ENCODE measurements at regions not wholly inside any gene's neighbourhood (a gene's known extent, or its start where the extent isn't known, plus 50 kb on each side); places are given as distances from the start of the nearest gene placed in this dataset.

DNA sequence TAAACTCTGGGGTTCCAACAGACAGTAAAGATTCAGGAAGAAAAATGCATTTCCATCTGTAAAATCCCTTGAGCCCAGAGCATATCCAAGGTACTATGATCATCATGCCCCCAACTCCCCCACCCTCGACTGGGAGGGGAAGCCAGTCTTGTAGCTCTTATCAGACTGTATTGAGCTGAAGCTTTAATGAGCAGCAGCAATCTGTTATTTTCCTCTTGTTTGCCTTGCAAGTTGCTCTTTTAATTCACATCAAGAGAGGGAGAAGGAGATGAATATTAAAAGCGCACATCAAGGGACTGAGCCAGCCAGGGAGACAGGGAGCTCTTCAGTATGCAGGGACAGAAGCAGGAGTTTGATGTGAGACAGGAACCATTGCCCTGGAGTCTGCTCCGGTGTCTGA is 52.5 kb upstream of the KCNA3 start:
- Histone ChIP-seq H2BK120ac (ENCODE audit: low read depth, low read length, poor library complexity, severe bottlenecking) (no peak overlapping the region), H3K79me2 (ENCODE audit: insufficient read depth, low read length) (no peaks in the 10 kb centered on the region), H3K23ac (ENCODE audit: insufficient read length, low read depth, low read length) (no peak overlapping the region), H3K27ac (ENCODE audit: insufficient read length, low read depth, low read length) (no peak overlapping the region), H3K18ac (ENCODE audit: insufficient read length, low read depth, low read length) (no peak overlapping the region), H3K4me1 (ENCODE audit: insufficient read depth, low read length) (no peaks in the 10 kb centered on the region; the same call in 1 of the 2 replicates), H3T11ph (ENCODE audit: low read length) (no peak overlapping the region), H4K8ac (replicated peaks; ENCODE audit: insufficient read length, low read depth, low read length) (no peak overlapping the region), H3K4me2 (ENCODE audit: insufficient read depth, insufficient read length, low read length) (no peak overlapping the region), H3K9ac (ENCODE audit: extremely low read depth, insufficient read length, low read length) (no peak overlapping the region), H3K56ac (ENCODE audit: insufficient read length, low read depth, low read length) (no peak overlapping the region), H3K9me3 (ENCODE audit: control insufficient read depth, low read depth, low read length) (no peaks in the 10 kb centered on the region), H2BK15ac (ENCODE audit: low read depth, low read length) (no peak overlapping the region), H3K14ac (ENCODE audit: insufficient read depth, low read length) (no peak overlapping the region), H4K5ac (ENCODE audit: insufficient read length, low read depth, low read length) (no peak overlapping the region), H2AFZ (ENCODE audit: low read length) (no peak overlapping the region), H2AK5ac (ENCODE audit: insufficient read length, low read length) (no peak overlapping the region), H3K4ac (ENCODE audit: low read depth, low read length) (no peak overlapping the region), H4K91ac (ENCODE audit: insufficient read length, low read depth, low read length) (no peak overlapping the region), H4K20me1 (ENCODE audit: control insufficient read depth, insufficient read depth, insufficient read length) (no peaks in the 10 kb centered on the region), H2BK12ac (ENCODE audit: insufficient read length, low read depth, low read length) (no peak overlapping the region), H3K79me1 (ENCODE audit: insufficient read depth, low read depth, low read length, poor library complexity, severe bottlenecking) (no peaks in the 10 kb centered on the region), H2BK20ac (ENCODE audit: low read depth, low read length, poor library complexity, severe bottlenecking) (no peak overlapping the region), H3K27me3 (ENCODE audit: insufficient read depth, low read length) (no peaks in the 10 kb centered on the region), H3K23me2 (ENCODE audit: insufficient read length, low read depth, low read length, poor library complexity, severe bottlenecking) (no peaks in the 10 kb centered on the region), H2BK5ac (ENCODE audit: insufficient read length, low read length) (no peak overlapping the region)
- TF ChIP-seq, protein P1, sequence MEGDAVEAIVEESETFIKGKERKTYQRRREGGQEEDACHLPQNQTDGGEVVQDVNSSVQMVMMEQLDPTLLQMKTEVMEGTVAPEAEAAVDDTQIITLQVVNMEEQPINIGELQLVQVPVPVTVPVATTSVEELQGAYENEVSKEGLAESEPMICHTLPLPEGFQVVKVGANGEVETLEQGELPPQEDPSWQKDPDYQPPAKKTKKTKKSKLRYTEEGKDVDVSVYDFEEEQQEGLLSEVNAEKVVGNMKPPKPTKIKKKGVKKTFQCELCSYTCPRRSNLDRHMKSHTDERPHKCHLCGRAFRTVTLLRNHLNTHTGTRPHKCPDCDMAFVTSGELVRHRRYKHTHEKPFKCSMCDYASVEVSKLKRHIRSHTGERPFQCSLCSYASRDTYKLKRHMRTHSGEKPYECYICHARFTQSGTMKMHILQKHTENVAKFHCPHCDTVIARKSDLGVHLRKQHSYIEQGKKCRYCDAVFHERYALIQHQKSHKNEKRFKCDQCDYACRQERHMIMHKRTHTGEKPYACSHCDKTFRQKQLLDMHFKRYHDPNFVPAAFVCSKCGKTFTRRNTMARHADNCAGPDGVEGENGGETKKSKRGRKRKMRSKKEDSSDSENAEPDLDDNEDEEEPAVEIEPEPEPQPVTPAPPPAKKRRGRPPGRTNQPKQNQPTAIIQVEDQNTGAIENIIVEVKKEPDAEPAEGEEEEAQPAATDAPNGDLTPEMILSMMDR (conservative IDR thresholded peaks at IDR 0.05) = no peak
- Mint-ChIP-seq H3K9me3 (no peaks in the 10 kb centered on the region), H3K4me1 (peaks cover 7 to 8% of the 10 kb centered on the region in 2 experiments), H3K27ac (no peak overlapping the region), H3K36me3 (ENCODE audit: insufficient read depth in 1 of 3, low read depth in 3 of 3) (no peaks in the 10 kb centered on the region), H3K4me3 (no peak overlapping the region), H3K27me3 (ENCODE audit: low read depth) (no peaks in the 10 kb centered on the region; the same call in 1 of the 2 replicates)
- no CpG with 5 or more reads among the region's 3 CpGs for WGBS (ENCODE audit: extremely low coverage, insufficient read length, low lambda C conversion rate)
- no peak for DNase-seq
